MM.1S (cell line): ENCODE measurements at regions not wholly inside any gene's neighbourhood (a gene's known extent, or its start where the extent isn't known, plus 50 kb on each side); places are given as distances from the start of the nearest gene placed in this dataset.

Source experiments
- EZH2phosphoT487 ChIP-seq: fragments of 300-600 bp; sonication (generic); IDR thresholded peaks from 2 replicates; pipeline ENCODE4 v1.6.1; 2018; ENCODE audit warnings: antibody characterized with exemption, low read length
- TF ChIP-seq, protein P1 (sequence below): fragments of 300-600 bp; sonication (generic); IDR thresholded peaks from 2 replicates; pipeline ENCODE4 v1.5.1; 2016; ENCODE audit warnings: antibody characterized with exemption, low read length, mixed read lengths

DNA sequence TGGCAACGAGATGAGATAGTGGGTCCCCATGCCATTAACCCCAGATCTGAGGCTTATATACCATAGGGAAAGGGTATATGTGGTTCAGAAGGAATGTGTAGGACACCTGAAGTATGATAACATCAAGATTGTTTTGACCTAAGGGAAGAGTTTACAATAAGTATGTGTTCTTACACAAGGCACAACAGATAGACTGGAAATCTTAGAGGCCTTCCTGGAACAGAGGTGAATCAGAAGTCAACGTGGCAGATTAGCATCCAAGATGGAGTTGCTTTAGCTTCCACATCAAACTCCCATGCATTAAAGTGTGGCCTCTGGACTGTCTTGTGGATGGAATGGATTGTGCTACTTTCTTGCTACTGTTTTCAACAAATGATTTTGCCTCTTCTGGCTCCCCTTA lies 116.6 kb upstream of the NT5C1B start:
- TF ChIP-seq, protein P1, sequence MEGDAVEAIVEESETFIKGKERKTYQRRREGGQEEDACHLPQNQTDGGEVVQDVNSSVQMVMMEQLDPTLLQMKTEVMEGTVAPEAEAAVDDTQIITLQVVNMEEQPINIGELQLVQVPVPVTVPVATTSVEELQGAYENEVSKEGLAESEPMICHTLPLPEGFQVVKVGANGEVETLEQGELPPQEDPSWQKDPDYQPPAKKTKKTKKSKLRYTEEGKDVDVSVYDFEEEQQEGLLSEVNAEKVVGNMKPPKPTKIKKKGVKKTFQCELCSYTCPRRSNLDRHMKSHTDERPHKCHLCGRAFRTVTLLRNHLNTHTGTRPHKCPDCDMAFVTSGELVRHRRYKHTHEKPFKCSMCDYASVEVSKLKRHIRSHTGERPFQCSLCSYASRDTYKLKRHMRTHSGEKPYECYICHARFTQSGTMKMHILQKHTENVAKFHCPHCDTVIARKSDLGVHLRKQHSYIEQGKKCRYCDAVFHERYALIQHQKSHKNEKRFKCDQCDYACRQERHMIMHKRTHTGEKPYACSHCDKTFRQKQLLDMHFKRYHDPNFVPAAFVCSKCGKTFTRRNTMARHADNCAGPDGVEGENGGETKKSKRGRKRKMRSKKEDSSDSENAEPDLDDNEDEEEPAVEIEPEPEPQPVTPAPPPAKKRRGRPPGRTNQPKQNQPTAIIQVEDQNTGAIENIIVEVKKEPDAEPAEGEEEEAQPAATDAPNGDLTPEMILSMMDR = no peak
- TF ChIP-seq EZH2phosphoT487 = no peak
